ENCODE measurements at regions not wholly inside any gene's neighbourhood (a gene's known extent, or its start where the extent isn't known, plus 50 kb on each side); places are given as distances from the start of the nearest gene placed in this dataset.

DNA sequence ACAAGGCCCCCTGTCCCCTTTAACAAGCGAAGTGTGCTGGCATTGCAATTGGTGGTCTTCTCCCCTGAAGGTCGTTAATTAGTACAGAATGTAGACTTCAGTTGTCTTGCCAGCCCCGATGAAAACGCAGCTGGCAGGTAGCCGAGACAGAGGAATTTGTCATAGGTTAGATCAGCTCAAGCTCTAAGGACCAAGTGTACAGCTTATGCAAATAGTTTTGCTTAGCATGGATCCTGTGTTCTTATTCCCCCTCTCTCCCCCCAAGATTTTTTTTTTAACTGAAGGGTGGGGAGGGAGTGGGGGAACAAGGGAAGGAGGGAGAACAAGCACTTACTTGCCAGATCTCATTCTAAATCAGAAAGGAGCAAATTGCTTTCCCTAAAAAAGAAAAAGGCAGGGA lies 58.6 kb upstream of the PARP11 start:
- Mint-ChIP-seq H3K27ac (peak overlapping the region; percentile 67), H3K4me1 (peaks cover 53% of the 10 kb centered on the region), H3K9me3 (no peaks in the 10 kb centered on the region), H3K36me3 (no peaks in the 10 kb centered on the region), H3K27me3 (ENCODE audit: low read depth) (no peaks in the 10 kb centered on the region), H3K4me3 (no peak overlapping the region)
- TF ChIP-seq, protein P1, sequence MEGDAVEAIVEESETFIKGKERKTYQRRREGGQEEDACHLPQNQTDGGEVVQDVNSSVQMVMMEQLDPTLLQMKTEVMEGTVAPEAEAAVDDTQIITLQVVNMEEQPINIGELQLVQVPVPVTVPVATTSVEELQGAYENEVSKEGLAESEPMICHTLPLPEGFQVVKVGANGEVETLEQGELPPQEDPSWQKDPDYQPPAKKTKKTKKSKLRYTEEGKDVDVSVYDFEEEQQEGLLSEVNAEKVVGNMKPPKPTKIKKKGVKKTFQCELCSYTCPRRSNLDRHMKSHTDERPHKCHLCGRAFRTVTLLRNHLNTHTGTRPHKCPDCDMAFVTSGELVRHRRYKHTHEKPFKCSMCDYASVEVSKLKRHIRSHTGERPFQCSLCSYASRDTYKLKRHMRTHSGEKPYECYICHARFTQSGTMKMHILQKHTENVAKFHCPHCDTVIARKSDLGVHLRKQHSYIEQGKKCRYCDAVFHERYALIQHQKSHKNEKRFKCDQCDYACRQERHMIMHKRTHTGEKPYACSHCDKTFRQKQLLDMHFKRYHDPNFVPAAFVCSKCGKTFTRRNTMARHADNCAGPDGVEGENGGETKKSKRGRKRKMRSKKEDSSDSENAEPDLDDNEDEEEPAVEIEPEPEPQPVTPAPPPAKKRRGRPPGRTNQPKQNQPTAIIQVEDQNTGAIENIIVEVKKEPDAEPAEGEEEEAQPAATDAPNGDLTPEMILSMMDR (IDR thresholded peaks at IDR 0.05; ENCODE audit: unreplicated experiment) = no peak
- peak in 1 of 2 experiments; percentile 66 for DNase-seq (ENCODE audit: low spot score in 2 of 2, unreplicated experiment in 2 of 2)

DNA sequence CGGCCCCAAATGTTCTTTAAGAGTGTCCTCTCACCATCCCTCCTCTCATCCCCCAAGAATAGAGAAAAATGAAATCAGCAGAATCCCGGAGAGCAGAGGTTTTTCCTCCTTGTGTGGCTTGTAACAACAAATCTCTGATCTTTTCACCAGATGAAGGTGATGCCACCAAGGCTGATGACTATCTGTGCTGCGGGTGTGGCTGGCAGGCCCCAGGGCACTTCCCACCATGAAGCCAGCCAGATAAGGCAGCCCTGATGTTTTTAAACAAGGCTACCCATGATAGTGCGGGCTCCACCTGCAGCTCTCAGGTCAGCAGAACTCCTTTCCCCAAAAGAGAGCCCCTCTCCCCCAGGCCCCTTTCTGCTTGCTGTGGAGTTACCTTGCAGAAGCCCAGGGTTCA lies 58.0 kb upstream of the PARP11 start:
- peaks cover 3% of the 10 kb centered on the region for H3K9me3 Mint-ChIP-seq
- TF ChIP-seq, protein P1 (IDR thresholded peaks at IDR 0.05; ENCODE audit: unreplicated experiment) = no peak
- no peaks in the 10 kb centered on the region for H3K36me3 Mint-ChIP-seq
- DNase-seq (ENCODE audit: low spot score in 2 of 2, unreplicated experiment in 2 of 2) = no peak
- H3K27me3 Mint-ChIP-seq (ENCODE audit: low read depth) = no peaks in the 10 kb centered on the region
- H3K27ac Mint-ChIP-seq = no peak overlapping the region
- H3K4me1 Mint-ChIP-seq = peaks cover 53% of the 10 kb centered on the region
- no peak overlapping the region for H3K4me3 Mint-ChIP-seq

DNA sequence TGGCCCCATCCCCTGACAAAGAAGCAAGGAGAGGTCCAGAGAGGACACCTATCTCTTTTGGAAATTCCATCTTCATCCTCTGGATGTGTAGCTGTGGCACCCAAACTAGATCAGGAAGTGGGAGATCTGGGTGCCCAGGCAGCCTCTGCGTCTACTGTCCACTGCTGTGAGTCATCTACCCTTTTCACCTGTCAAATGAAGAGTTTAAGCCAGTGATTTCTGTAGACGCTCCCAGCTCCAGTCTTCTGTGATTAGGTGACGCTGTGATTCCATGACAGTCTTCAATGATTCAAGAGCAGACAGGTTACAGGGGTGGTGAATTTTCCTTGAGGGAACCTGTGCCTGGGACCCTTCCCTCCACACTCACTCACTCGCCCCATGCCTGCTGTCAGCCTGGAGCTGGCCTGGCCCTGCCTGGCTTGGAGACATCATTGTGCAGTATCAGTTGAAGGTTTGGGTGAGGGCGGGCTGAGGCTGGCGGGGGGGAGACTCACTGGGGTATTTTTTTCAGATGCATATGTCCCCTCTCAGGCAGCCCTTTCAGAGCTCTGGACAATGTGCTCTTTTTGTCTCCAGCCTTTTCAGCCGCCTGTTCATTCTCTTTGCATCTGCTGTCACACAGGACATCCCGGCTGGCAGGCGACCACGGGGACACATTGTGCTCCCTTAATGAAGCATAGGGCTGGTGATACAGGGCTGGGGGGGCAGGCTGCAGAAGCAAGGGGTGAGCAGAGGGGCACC lies 56.8 kb upstream of the PARP11 start:
- Mint-ChIP-seq H3K27me3 (ENCODE audit: low read depth) (peaks cover 2% of the 10 kb centered on the region), H3K27ac (peak overlapping the region; percentile 92), H3K4me1 (peaks cover 53% of the 10 kb centered on the region), H3K36me3 (no peaks in the 10 kb centered on the region), H3K9me3 (peaks cover 7% of the 10 kb centered on the region), H3K4me3 (no peak overlapping the region)
- no peak for DNase-seq (ENCODE audit: low spot score in 2 of 2, unreplicated experiment in 2 of 2)
- TF ChIP-seq, protein P1 (IDR thresholded peaks at IDR 0.05; ENCODE audit: unreplicated experiment) = no peak

DNA sequence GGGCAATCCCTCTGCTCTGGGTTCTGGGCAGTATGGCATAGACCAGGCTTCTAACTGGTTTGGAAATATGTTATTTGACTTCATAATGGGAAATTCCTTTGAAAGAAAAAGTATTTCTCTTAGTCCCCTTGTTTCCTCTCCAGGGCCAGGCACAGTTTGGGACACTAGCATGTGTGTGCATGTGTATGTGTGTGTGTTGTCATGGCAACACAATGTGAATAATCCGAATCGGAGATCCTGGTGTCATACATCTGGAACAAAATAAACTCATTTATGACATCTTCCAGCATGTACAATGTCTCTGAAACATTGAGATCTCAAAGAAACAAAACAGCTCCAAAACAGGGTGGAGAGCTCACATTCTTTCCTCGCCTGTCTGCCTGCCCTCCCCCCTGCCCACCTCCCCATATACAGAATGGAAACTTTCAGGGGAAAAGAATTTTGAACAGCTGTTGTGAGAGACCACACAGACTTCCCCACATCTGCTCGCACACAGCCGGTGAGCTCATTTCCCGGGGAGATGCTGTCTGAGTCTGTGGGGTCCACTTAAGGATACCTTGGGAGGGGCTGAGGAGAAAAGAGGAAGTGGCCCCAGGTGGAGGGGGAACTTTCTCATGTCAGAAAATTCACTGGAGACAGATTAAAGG lies 55.5 kb upstream of the PARP11 start:
- Mint-ChIP-seq H3K36me3 (no peaks in the 10 kb centered on the region), H3K27ac (peak overlapping the region; percentile 92), H3K4me1 (peaks cover 54% of the 10 kb centered on the region), H3K27me3 (ENCODE audit: low read depth) (peaks cover 2% of the 10 kb centered on the region), H3K4me3 (no peak overlapping the region), H3K9me3 (peaks cover 7% of the 10 kb centered on the region)
- TF ChIP-seq, protein P1 (IDR thresholded peaks at IDR 0.05; ENCODE audit: unreplicated experiment) = no peak
- DNase-seq (ENCODE audit: low spot score in 2 of 2, unreplicated experiment in 2 of 2) = peak in 1 of 2 experiments; percentile 43

DNA sequence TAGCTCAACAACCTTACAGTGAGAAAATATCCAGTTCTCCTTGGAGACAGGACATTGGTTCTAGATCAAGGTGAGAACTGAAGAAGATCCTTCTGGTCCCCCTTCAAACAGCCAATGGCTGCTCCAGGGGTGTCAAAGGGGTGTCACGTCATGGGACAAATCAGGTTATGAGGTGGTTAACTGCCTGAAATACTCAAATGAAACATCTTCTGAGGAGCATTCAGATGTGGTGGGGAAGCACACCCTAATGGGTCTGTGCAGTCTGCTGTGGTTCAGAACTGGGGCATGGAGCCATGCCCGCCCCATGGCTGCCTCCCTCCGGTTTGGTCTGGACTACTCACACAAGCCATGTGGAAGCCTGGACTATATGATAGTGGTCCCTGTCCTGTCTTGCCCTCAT lies 52.4 kb upstream of the PARP11 start:
- no peaks in the 10 kb centered on the region for H3K36me3 Mint-ChIP-seq
- TF ChIP-seq, protein P1 (IDR thresholded peaks at IDR 0.05; ENCODE audit: unreplicated experiment) = no peak
- no peak for DNase-seq (ENCODE audit: low spot score in 2 of 2, unreplicated experiment in 2 of 2)
- H3K9me3 Mint-ChIP-seq = peaks cover 7% of the 10 kb centered on the region
- H3K4me1 Mint-ChIP-seq = peaks cover 38% of the 10 kb centered on the region
- peaks cover 2% of the 10 kb centered on the region for H3K27me3 Mint-ChIP-seq (ENCODE audit: low read depth)
- no peak overlapping the region for H3K27ac Mint-ChIP-seq
- no peak overlapping the region for H3K4me3 Mint-ChIP-seq

All from mesothelial cell of epicardium (in vitro differentiated cells).